ENCODE measurements at regions not wholly inside any gene's neighbourhood (a gene's known extent, or its start where the extent isn't known, plus 50 kb on each side); places are given as distances from the start of the nearest gene placed in this dataset.

GRCh38 chr15:31433091-31433490, 106.5 kb downstream of the KLF13 start:
- H3K36me3 ChIP-seq: no peaks in the 10 kb centered on the region
- TF ChIP-seq POLR2A (IDR thresholded peaks at IDR 0.05): no peak
- no peak for TF ChIP-seq POLR2AphosphoS5 (IDR thresholded peaks at IDR 0.05)
- TF ChIP-seq, protein P1, sequence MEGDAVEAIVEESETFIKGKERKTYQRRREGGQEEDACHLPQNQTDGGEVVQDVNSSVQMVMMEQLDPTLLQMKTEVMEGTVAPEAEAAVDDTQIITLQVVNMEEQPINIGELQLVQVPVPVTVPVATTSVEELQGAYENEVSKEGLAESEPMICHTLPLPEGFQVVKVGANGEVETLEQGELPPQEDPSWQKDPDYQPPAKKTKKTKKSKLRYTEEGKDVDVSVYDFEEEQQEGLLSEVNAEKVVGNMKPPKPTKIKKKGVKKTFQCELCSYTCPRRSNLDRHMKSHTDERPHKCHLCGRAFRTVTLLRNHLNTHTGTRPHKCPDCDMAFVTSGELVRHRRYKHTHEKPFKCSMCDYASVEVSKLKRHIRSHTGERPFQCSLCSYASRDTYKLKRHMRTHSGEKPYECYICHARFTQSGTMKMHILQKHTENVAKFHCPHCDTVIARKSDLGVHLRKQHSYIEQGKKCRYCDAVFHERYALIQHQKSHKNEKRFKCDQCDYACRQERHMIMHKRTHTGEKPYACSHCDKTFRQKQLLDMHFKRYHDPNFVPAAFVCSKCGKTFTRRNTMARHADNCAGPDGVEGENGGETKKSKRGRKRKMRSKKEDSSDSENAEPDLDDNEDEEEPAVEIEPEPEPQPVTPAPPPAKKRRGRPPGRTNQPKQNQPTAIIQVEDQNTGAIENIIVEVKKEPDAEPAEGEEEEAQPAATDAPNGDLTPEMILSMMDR (IDR thresholded peaks at IDR 0.05): no peak
- H3K27me3 ChIP-seq (replicated peaks; ENCODE audit: insufficient read depth): no peaks in the 10 kb centered on the region
- no peaks in the 10 kb centered on the region for H3K9me3 ChIP-seq
- no peak overlapping the region for H3K27ac ChIP-seq
- intact Hi-C loops (cut with DNase I): loop anchor here (2.0 kb wide), 1 partner anchor 108 kb away; no protein-coding TSS in a partner anchor
- no peak overlapping the region for H3K4me3 ChIP-seq
- DNase-seq (ENCODE audit: low spot score): no peak
- 56% methylated on average over 4 of the region's 4 CpGs for WGBS
- H3K4me1 ChIP-seq (replicated peaks): peaks cover 6% of the 10 kb centered on the region

- 92% methylated on average over 6 of the region's 6 CpGs for WGBS
- H3K4me3 ChIP-seq: no peak overlapping the region
- TF ChIP-seq, protein P1 (IDR thresholded peaks at IDR 0.05): no peak
- no peak for TF ChIP-seq POLR2AphosphoS5 (IDR thresholded peaks at IDR 0.05)
- TF ChIP-seq POLR2A (IDR thresholded peaks at IDR 0.05): no peak
- DNase-seq (ENCODE audit: low spot score): no peak
- H3K27ac ChIP-seq: no peak overlapping the region
- intact Hi-C loops (cut with DNase I): loop anchor here (2.0 kb wide), 1 partner anchor 109 kb away; no protein-coding TSS in a partner anchor
- H3K27me3 ChIP-seq (replicated peaks; ENCODE audit: insufficient read depth): no peaks in the 10 kb centered on the region
- H3K4me1 ChIP-seq (replicated peaks): peaks cover 6% of the 10 kb centered on the region
- H3K9me3 ChIP-seq: no peaks in the 10 kb centered on the region
- H3K36me3 ChIP-seq: no peaks in the 10 kb centered on the region
These were observed 106.9 kb downstream of the KLF13 start for GRCh38 chr15:31433574-31433973.

GRCh38 chr15:31434275-31434587, 107.6 kb downstream of the KLF13 start:
- intact Hi-C loops (cut with DNase I): loop anchor here (2.0 kb wide), 2 partner anchors 67 to 219 kb away; no protein-coding TSS in a partner anchor
- Histone ChIP-seq H3K36me3 (no peaks in the 10 kb centered on the region), H3K27me3 (replicated peaks; ENCODE audit: insufficient read depth) (no peaks in the 10 kb centered on the region), H3K4me1 (replicated peaks) (peaks cover 6% of the 10 kb centered on the region), H3K9me3 (no peaks in the 10 kb centered on the region), H3K4me3 (no peak overlapping the region), H3K27ac (no peak overlapping the region)
- no peak for DNase-seq (ENCODE audit: low spot score)
- 90% methylated on average over 3 of the region's 3 CpGs for WGBS
- no peak for TF ChIP-seq POLR2AphosphoS5 (IDR thresholded peaks at IDR 0.05)
- TF ChIP-seq, protein P1 (IDR thresholded peaks at IDR 0.05): no peak
- no peak for TF ChIP-seq POLR2A (IDR thresholded peaks at IDR 0.05)

DNA sequence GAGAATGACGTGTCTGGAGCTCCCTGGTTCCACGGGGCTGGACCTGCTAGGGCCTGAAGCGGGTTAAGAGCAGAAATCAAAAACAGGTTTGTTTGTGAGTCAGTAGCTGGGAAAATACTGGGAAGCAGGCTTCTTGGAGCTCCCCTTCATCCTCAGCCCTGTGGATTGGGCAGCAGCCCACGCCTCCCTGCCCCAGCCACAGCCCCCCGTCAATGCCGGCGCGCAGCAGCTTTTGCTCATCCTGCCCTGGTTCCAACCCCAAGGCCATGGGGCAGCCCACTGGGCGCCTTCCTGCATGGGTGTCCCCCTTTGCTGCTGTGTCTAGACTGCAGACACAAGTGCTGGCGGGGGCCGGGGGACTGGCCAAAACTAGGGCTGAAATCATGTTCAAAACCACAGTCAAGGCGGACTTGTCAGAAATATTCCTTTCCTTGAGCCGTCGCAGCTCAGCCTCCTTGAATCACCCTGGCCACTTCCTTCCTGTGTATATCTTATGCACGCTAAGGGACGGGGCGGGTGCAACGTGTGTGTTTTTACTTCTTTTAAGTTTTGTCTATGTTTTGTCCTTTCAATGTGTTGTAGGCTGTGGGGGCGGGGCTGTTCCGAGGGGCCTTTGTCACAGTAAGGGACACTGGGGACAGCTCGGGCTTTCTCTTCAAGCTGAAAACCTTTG, 108.1 kb downstream of the KLF13 start:
- TF ChIP-seq POLR2A (IDR thresholded peaks at IDR 0.05) (no peak), POLR2AphosphoS5 (IDR thresholded peaks at IDR 0.05) (no peak)
- TF ChIP-seq, protein P1 (IDR thresholded peaks at IDR 0.05): no peak
- peak overlapping the region; percentile 5 to 17 for H3K27ac ChIP-seq

More for the DNA sequence above, 108.1 kb downstream of the KLF13 start:
- Histone ChIP-seq H3K4me1 (replicated peaks) (peaks cover 6% of the 10 kb centered on the region), H3K4me3 (no peak overlapping the region), H3K9me3 (no peaks in the 10 kb centered on the region), H3K27me3 (replicated peaks; ENCODE audit: insufficient read depth) (no peaks in the 10 kb centered on the region), H3K36me3 (no peaks in the 10 kb centered on the region)
- intact Hi-C loops (cut with DNase I): loop anchor here (2.0 kb wide), 2 partner anchors 68 to 220 kb away; no protein-coding TSS in a partner anchor
- 62% methylated on average over 21 of the region's 21 CpGs for WGBS
- no peak for DNase-seq (ENCODE audit: low spot score)

Data from prostate gland (tissue), 2 donors.